Hepatocyte (in vitro differentiated cells): ENCODE measurements at regions not wholly inside any gene's neighbourhood (a gene's known extent, or its start where the extent isn't known, plus 50 kb on each side); places are given as distances from the start of the nearest gene placed in this dataset.

Experiments
- EZH2 ChIP-seq: fragments of 200-600 bp; sonication (generic); IDR thresholded peaks from 2 replicates; pipeline ENCODE4 v1.6.1; 2016; ENCODE audit warnings: antibody characterized with exemption, mild to moderate bottlenecking, borderline replicate concordance
- EZH2phosphoT487 ChIP-seq: fragments of 200-600 bp; sonication (generic); IDR thresholded peaks from one replicate; pipeline ENCODE4 v1.6.1; 2018; ENCODE audit warnings: antibody characterized with exemption, mild to moderate bottlenecking, low read depth, moderate library complexity; ENCODE audit not compliant: unreplicated experiment, severe bottlenecking
- TF ChIP-seq, protein P1 (sequence below): fragments of 200-600 bp; sonication (generic); IDR thresholded peaks from 2 replicates; pipeline ENCODE4 v1.5.1; 2016; ENCODE audit warnings: antibody characterized with exemption, mild to moderate bottlenecking; ENCODE audit not compliant: poor library complexity

DNA sequence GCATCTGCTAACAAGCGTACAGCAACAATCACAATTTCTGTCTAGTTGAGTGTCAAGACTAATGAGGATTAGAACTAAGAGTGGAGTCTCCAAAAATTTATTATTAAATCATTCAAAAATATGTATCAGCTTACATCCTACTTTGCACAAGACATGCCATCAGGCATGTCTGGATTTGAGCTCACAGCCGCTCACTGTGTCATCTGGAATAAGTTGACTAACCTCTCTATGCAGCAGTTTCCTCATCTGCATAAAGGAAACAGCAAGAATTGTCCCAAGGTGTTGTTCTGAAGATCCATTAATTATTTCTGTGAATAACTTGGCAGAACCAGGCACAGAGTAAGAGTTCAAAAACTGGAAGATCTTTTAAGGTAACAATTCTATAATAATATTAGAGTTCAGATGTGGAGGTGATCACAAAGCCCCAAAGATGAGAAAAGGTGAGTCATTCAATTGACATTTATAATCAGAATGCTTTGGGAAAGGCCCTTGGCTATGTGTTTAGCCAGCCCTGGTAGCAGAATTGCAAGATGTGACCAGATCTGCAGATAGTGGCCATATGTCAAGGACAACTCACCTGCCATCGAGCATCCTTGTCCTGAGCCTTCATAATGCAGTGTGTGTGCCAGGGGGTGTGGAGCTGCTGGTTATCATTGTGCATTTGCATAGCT lies 264.0 kb downstream of the FOXA2 start:
- TF ChIP-seq EZH2, result no peak
- TF ChIP-seq, protein P1, sequence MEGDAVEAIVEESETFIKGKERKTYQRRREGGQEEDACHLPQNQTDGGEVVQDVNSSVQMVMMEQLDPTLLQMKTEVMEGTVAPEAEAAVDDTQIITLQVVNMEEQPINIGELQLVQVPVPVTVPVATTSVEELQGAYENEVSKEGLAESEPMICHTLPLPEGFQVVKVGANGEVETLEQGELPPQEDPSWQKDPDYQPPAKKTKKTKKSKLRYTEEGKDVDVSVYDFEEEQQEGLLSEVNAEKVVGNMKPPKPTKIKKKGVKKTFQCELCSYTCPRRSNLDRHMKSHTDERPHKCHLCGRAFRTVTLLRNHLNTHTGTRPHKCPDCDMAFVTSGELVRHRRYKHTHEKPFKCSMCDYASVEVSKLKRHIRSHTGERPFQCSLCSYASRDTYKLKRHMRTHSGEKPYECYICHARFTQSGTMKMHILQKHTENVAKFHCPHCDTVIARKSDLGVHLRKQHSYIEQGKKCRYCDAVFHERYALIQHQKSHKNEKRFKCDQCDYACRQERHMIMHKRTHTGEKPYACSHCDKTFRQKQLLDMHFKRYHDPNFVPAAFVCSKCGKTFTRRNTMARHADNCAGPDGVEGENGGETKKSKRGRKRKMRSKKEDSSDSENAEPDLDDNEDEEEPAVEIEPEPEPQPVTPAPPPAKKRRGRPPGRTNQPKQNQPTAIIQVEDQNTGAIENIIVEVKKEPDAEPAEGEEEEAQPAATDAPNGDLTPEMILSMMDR, result no peak
- TF ChIP-seq EZH2phosphoT487, result no peak
